Panc1 (cell line): ENCODE measurements at regions not wholly inside any gene's neighbourhood (a gene's known extent, or its start where the extent isn't known, plus 50 kb on each side); places are given as distances from the start of the nearest gene placed in this dataset.

Experiments
- ATAC-seq: fragments of 200-7000 bp; cut with Tn5 transposase; 2 replicates; pipeline ENCODE4 v1.9.1; 2020; ENCODE audit warnings: mild to moderate bottlenecking, moderate library complexity
- BruUV-seq: library from RNA; stranded (reverse); fragments of 400-500 nt; replicated peaks from 2 replicates; lab custom pipeline; 2021; lab: Mats Ljungman, UMichigan
- CTCF ChIA-PET: fragments of 300-600 bp; sonication (Branson Sonifier 250); formaldehyde crosslinking; loops from one replicate; lab custom pipeline; 2022; ENCODE audit warnings: antibody characterized with exemption; lab: Charles Lee
- POLR2A ChIA-PET: fragments of 300-600 bp; sonication (Branson Sonifier 250); formaldehyde crosslinking; loops from one replicate; lab custom pipeline; 2022; ENCODE audit warnings: antibody characterized with exemption; lab: Charles Lee
- DNase-seq: peaks from one replicate; pipeline ENCODE4 v3.0.0-alpha.2; 2010; ENCODE audit warnings: low read depth, low spot score
- H3K27ac ChIP-seq: 2 replicates; pipeline ENCODE4 v1.5.1; 2011; ENCODE audit warnings: mild to moderate bottlenecking, low read length, inconsistent platforms
- H3K27me3 ChIP-seq: fragments of 200-500 bp; sonication (Bioruptor generic); 2 replicates; pipeline ENCODE4 v1.6.0; 2014; ENCODE audit warnings: low read length, inconsistent platforms; ENCODE audit not compliant: control insufficient read depth, insufficient read depth
- H3K36me3 ChIP-seq: fragments of 200-500 bp; sonication (Bioruptor generic); 2 replicates; pipeline ENCODE4 v1.5.1; 2014; ENCODE audit warnings: inconsistent platforms, mild to moderate bottlenecking, low read length, moderate library complexity; ENCODE audit not compliant: control insufficient read depth, insufficient read depth
- H3K4me1 ChIP-seq: 2 replicates; pipeline ENCODE4 v1.5.1; 2011; ENCODE audit warnings: inconsistent platforms, mild to moderate bottlenecking, low read length, moderate library complexity; ENCODE audit not compliant: control insufficient read depth, insufficient read depth
- H3K4me3 ChIP-seq, 2 experiments: 2 replicates each; pipeline ENCODE4 v1.5.1; 2011 to 2012; ENCODE audit warnings: low read depth in 2 of 2, low read length in 2 of 2, mild to moderate bottlenecking in 2 of 2, inconsistent platforms in 1 of 2, moderate library complexity in 1 of 2
- H3K9me3 ChIP-seq: fragments of 200-500 bp; sonication (Bioruptor generic); 2 replicates; pipeline ENCODE4 v1.5.1; 2014; ENCODE audit warnings: low read depth, mild to moderate bottlenecking, inconsistent platforms, low read length, moderate library complexity; ENCODE audit not compliant: control insufficient read depth, insufficient read depth
- CTCF ChIP-seq: fragments of 450-650 bp; IDR thresholded peaks from 2 replicates; pipeline ENCODE4 v1.5.1; 2017; ENCODE audit warnings: mild to moderate bottlenecking
- POLR2AphosphoS5 ChIP-seq: IDR thresholded peaks from 2 replicates; pipeline ENCODE4 v1.6.1; 2012; ENCODE audit warnings: mild to moderate bottlenecking, low read depth, low read length, moderate library complexity
- SIN3A ChIP-seq: IDR thresholded peaks from 2 replicates; pipeline ENCODE4 v1.6.1; 2012; ENCODE audit warnings: low read depth, mild to moderate bottlenecking, low read length, moderate library complexity, borderline replicate concordance; ENCODE audit not compliant: insufficient read depth
- TCF7L2 ChIP-seq: IDR thresholded peaks from 2 replicates; pipeline ENCODE4 v1.6.1; 2011; ENCODE audit warnings: mild to moderate bottlenecking, low read depth, low read length, inconsistent platforms
- in situ Hi-C: cut with HindIII; loops from 2 replicates; pipeline ENCODE4 v1.10.0; 2016; ENCODE audit warnings: low sequenced_read_pairs, low pct_unique_long_range_greater_than_20kb
- intact Hi-C: fragments of 100-400 bp; cut with micrococcal nuclease; formaldehyde crosslinking; loops from one replicate; pipeline ENCODE4 v1.10.0; 2022; ENCODE audit not compliant: unreplicated experiment
- TF ChIP-seq, protein P1 (sequence below), 2 experiments: IDR thresholded peaks; 2 replicates each; pipeline ENCODE4 v1.6.1; 2011 to 2012; ENCODE audit warnings: low read depth in 2 of 2, control low read depth in 1 of 2, low read length in 1 of 2, mild to moderate bottlenecking in 1 of 2, moderate library complexity in 1 of 2; ENCODE audit not compliant: insufficient read depth in 1 of 2

DNA sequence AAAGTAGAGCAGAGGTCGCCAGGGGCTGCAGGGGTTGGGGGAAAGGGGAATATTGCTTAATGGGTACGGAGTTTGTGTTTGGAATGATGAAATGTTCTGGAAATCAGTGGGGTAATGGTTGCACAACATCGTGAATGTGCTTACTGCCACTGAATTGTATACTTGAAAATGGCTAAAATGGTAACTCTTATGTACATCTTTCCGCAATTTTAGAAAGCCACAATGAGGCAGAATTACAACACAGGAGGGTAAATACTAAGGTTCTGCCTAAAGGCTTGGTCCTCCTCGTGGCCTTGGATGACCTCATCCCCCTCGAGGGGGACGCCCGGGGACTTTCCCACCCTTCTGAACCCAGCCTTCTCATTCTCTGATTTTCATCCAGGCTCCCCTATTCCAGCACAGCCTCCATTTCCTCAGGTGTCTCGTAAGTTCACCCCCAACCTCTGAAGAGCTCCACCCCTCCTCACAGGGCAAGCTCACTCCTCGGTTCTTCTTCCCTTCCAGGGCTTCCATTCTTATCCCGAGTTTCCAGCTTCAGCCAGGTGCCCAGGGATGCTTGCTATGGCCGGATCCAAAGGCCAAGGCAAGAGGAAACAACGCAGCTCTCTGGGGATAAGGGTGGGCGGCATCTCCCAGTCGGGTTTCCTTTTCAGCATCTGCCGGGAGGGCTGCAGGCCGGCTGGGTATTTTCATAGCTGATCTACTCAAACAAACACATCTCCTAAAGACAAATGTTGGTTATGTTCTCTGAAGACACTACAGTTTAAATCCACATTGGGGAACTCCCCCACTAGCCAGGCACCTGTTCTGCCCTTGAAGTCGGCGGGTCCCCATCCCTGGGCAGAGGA, 71.3 kb upstream of the ACSL1 start:
- POLR2A ChIA-PET, result no interaction called here
- no peak for TF ChIP-seq TCF7L2
- TF ChIP-seq, protein P1, sequence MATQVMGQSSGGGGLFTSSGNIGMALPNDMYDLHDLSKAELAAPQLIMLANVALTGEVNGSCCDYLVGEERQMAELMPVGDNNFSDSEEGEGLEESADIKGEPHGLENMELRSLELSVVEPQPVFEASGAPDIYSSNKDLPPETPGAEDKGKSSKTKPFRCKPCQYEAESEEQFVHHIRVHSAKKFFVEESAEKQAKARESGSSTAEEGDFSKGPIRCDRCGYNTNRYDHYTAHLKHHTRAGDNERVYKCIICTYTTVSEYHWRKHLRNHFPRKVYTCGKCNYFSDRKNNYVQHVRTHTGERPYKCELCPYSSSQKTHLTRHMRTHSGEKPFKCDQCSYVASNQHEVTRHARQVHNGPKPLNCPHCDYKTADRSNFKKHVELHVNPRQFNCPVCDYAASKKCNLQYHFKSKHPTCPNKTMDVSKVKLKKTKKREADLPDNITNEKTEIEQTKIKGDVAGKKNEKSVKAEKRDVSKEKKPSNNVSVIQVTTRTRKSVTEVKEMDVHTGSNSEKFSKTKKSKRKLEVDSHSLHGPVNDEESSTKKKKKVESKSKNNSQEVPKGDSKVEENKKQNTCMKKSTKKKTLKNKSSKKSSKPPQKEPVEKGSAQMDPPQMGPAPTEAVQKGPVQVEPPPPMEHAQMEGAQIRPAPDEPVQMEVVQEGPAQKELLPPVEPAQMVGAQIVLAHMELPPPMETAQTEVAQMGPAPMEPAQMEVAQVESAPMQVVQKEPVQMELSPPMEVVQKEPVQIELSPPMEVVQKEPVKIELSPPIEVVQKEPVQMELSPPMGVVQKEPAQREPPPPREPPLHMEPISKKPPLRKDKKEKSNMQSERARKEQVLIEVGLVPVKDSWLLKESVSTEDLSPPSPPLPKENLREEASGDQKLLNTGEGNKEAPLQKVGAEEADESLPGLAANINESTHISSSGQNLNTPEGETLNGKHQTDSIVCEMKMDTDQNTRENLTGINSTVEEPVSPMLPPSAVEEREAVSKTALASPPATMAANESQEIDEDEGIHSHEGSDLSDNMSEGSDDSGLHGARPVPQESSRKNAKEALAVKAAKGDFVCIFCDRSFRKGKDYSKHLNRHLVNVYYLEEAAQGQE (IDR thresholded peaks at IDR 0.05; ENCODE audit: insufficient read depth in 1 of 2, low read depth in 2 of 2, low read length in 1 of 2), result no peak
- TF ChIP-seq POLR2AphosphoS5, result no peak
- no peak for TF ChIP-seq SIN3A
- TF ChIP-seq CTCF, result no peak
- H3K4me3 ChIP-seq, result no peak overlapping the region
- no peak overlapping the region for H3K27ac ChIP-seq
- no peaks in the 10 kb centered on the region for H3K36me3 ChIP-seq
- intact Hi-C loops, result no loop called here
- in situ Hi-C loops, result no loop called here
- H3K27me3 ChIP-seq, result no peaks in the 10 kb centered on the region
- ATAC-seq (no peak), DNase-seq (no peak)
- BruUV-seq, result no TSS peak
- no peaks in the 10 kb centered on the region for H3K9me3 ChIP-seq
- CTCF ChIA-PET, result interaction anchor here (0.6 kb wide), 1 partner anchor 18 kb away, joined by 3 read pairs; no protein-coding TSS in a partner anchor
- no peaks in the 10 kb centered on the region for H3K4me1 ChIP-seq

- ATAC-seq (no peak), DNase-seq (no peak)
- Histone ChIP-seq H3K27ac (no peak overlapping the region), H3K9me3 (no peaks in the 10 kb centered on the region), H3K4me1 (no peaks in the 10 kb centered on the region), H3K4me3 (no peak overlapping the region), H3K27me3 (no peaks in the 10 kb centered on the region), H3K36me3 (no peaks in the 10 kb centered on the region)
- in situ Hi-C loops, result no loop called here
- BruUV-seq, result no TSS peak
- ChIA-PET CTCF (interaction anchor here (0.6 kb wide), 1 partner anchor 19 kb away, joined by 3 read pairs; no protein-coding TSS in a partner anchor), POLR2A (no interaction called here)
- TF ChIP-seq, protein P1 (IDR thresholded peaks at IDR 0.05; ENCODE audit: insufficient read depth in 1 of 2, low read depth in 2 of 2, low read length in 1 of 2), result no peak
- TF ChIP-seq POLR2AphosphoS5 (no peak), CTCF (no peak), SIN3A (no peak), TCF7L2 (no peak)
- intact Hi-C loops, result no loop called here
Observed at GRCh38 chr4:184897895-184898294, 72.1 kb upstream of the ACSL1 start.
